ENCODE measurements at regions not wholly inside any gene's neighbourhood (a gene's known extent, or its start where the extent isn't known, plus 50 kb on each side); places are given as distances from the start of the nearest gene placed in this dataset.

- TF ChIP-seq CTCF (conservative IDR thresholded peaks at IDR 0.05) = peak; percentile 64
- no peak for TF ChIP-seq EZH2 (IDR thresholded peaks at IDR 0.05; ENCODE audit: low read depth)
Observed at GRCh38 chr18:59783138-59783537, 85.9 kb upstream of the CCBE1 start.
